ENCODE measurements at regions not wholly inside any gene's neighbourhood (a gene's known extent, or its start where the extent isn't known, plus 50 kb on each side); places are given as distances from the start of the nearest gene placed in this dataset.

DNA sequence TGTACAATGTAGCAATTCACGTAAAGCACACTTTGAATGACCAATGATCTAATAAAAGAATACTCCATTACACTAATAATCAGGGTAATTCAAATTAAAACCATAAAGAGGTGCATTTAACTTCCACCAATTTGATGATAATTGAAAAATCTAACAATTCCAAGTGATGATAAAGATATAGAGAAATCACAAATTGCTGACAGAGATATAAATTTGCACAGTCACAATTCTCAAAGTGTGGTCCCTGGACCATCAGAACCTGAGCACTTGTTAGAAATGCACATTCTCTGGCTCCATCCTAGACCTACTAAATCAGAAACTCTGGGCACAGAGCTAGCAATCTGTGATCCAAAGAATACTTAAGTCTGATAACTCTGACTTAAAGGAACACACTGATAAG lies 165.8 kb upstream of the DCC start:
- no peak for TF ChIP-seq CTCF (IDR thresholded peaks at IDR 0.05; ENCODE audit: low read depth, low read length)
- no peak for TF ChIP-seq EZH2phosphoT487 (IDR thresholded peaks at IDR 0.05; ENCODE audit: low read depth)
